ENCODE measurements at regions not wholly inside any gene's neighbourhood (a gene's known extent, or its start where the extent isn't known, plus 50 kb on each side); places are given as distances from the start of the nearest gene placed in this dataset.

GRCh38 chr18:60448487-60449267, 76.1 kb upstream of the MC4R start:
- Histone ChIP-seq H3K9ac (ENCODE audit: extremely low read depth, insufficient read length, low read length) (no peak overlapping the region), H3T11ph (ENCODE audit: low read length) (no peak overlapping the region), H3K18ac (ENCODE audit: insufficient read length, low read depth, low read length) (peak overlapping the region; percentile 33), H2AFZ (ENCODE audit: low read length) (no peak overlapping the region), H3K56ac (ENCODE audit: insufficient read length, low read depth, low read length) (no peak overlapping the region), H4K91ac (ENCODE audit: insufficient read length, low read depth, low read length) (no peak overlapping the region), H3K4ac (ENCODE audit: low read depth, low read length) (no peak overlapping the region), H3K14ac (ENCODE audit: insufficient read depth, low read length) (no peak overlapping the region), H2BK15ac (ENCODE audit: low read depth, low read length) (no peak overlapping the region), H2BK120ac (ENCODE audit: low read depth, low read length, poor library complexity, severe bottlenecking) (no peak overlapping the region), H4K20me1 (ENCODE audit: control insufficient read depth, insufficient read depth, insufficient read length) (no peaks in the 10 kb centered on the region), H3K9me3 (ENCODE audit: control insufficient read depth, low read depth, low read length) (no peaks in the 10 kb centered on the region), H3K4me1 (ENCODE audit: insufficient read depth, low read length) (peaks cover 3% of the 10 kb centered on the region; the same call in 1 of the 2 replicates), H3K79me1 (ENCODE audit: insufficient read depth, low read depth, low read length, poor library complexity, severe bottlenecking) (no peaks in the 10 kb centered on the region), H4K5ac (ENCODE audit: insufficient read length, low read depth, low read length) (no peak overlapping the region), H3K27ac (ENCODE audit: insufficient read length, low read depth, low read length) (no peak overlapping the region), H2BK5ac (ENCODE audit: insufficient read length, low read length) (no peak overlapping the region), H3K4me2 (ENCODE audit: insufficient read depth, insufficient read length, low read length) (no peak overlapping the region), H3K79me2 (ENCODE audit: insufficient read depth, low read length) (no peaks in the 10 kb centered on the region), H2BK20ac (ENCODE audit: low read depth, low read length, poor library complexity, severe bottlenecking) (no peak overlapping the region), H3K23me2 (ENCODE audit: insufficient read length, low read depth, low read length, poor library complexity, severe bottlenecking) (no peaks in the 10 kb centered on the region), H2AK5ac (ENCODE audit: insufficient read length, low read length) (peak overlapping the region; percentile 78), H3K23ac (ENCODE audit: insufficient read length, low read depth, low read length) (no peak overlapping the region), H2BK12ac (ENCODE audit: insufficient read length, low read depth, low read length) (peak overlapping the region; percentile 55), H4K8ac (replicated peaks; ENCODE audit: insufficient read length, low read depth, low read length) (no peak overlapping the region), H3K27me3 (ENCODE audit: insufficient read depth, low read length) (no peaks in the 10 kb centered on the region)
- H3K27me3 Mint-ChIP-seq (ENCODE audit: low read depth): no peaks in the 10 kb centered on the region
- peaks cover 22 to 26% of the 10 kb centered on the region in 2 experiments for H3K4me1 Mint-ChIP-seq
- no CpG with 5 or more reads among the region's 3 CpGs for WGBS (ENCODE audit: extremely low coverage, insufficient read length, low lambda C conversion rate)
- DNase-seq: peak; percentile 71
- H3K27ac Mint-ChIP-seq: peak overlapping the region; percentile 62 to 92 (median 90); a peak in 6 of 7 replicates
- TF ChIP-seq CTCF (conservative IDR thresholded peaks at IDR 0.05): no peak
- H3K4me3 Mint-ChIP-seq: no peak overlapping the region; a peak in 2 of 5 replicates
- H3K36me3 Mint-ChIP-seq (ENCODE audit: insufficient read depth in 1 of 3, low read depth in 3 of 3): peaks cover 0 to 13% (median 6%) of the 10 kb centered on the region in 3 experiments; a peak in 5 of 7 replicates
- peaks cover 6 to 8% of the 10 kb centered on the region in 2 experiments; a peak in 2 of 5 replicates for H3K9me3 Mint-ChIP-seq
